Uterus (tissue), 2 donors: ENCODE measurements at regions not wholly inside any gene's neighbourhood (a gene's known extent, or its start where the extent isn't known, plus 50 kb on each side); places are given as distances from the start of the nearest gene placed in this dataset.

Experiments
- CTCF ChIP-seq, 4 experiments: fragments of 200-600 bp in 2 of 4; fragments of 450-650 bp in 2 of 4; sonication (generic) in 2 of 4; IDR thresholded peaks; one replicate each; pipeline ENCODE4 v1.5.1; 2016 to 2019; ENCODE audit warnings: antibody characterized with exemption in 4 of 4, mild to moderate bottlenecking in 2 of 4, moderate library complexity in 1 of 4
- POLR2A ChIP-seq, 2 donors: fragments of 450-650 bp; IDR thresholded peaks; one replicate each; pipeline ENCODE4 v1.6.1; 2016; ENCODE audit warnings: antibody characterized with exemption in 2 of 2, mild to moderate bottlenecking in 1 of 2, moderate library complexity in 1 of 2

- TF ChIP-seq CTCF (IDR thresholded peaks at IDR 0.05) (no peak), POLR2A (IDR thresholded peaks at IDR 0.05) (no peak)
Observed at GRCh38 chr15:87523516-87523915, 733.0 kb downstream of the NTRK3 start.
